CD14-positive monocyte (primary cell): ENCODE measurements at regions not wholly inside any gene's neighbourhood (a gene's known extent, or its start where the extent isn't known, plus 50 kb on each side); places are given as distances from the start of the nearest gene placed in this dataset.

Experiments
- DNase-seq, 3 donors: peaks; one replicate each; pipeline ENCODE4 v3.0.0-alpha.2; 2011 to 2022
- H2AFZ ChIP-seq: 2 replicates; pipeline ENCODE4 v1.6.0; 2012; ENCODE audit warnings: mild to moderate bottlenecking, low read depth, low read length, inconsistent platforms; ENCODE audit not compliant: insufficient read depth, poor library complexity, severe bottlenecking
- H3K27ac ChIP-seq, 2 donors: 1 replicate in 1 of 2; 2 replicates in 1 of 2; pipeline ENCODE4 v1.5.1; 2012 to 2013; ENCODE audit warnings: low read length in 2 of 2, control low read depth in 1 of 2, inconsistent platforms in 1 of 2, low read depth in 1 of 2, mild to moderate bottlenecking in 1 of 2
- H3K27me3 ChIP-seq, 2 donors: one replicate each; pipeline versions ENCODE4 v1.6.0 to v1.6.1; 2011 to 2013; ENCODE audit warnings: low read length in 2 of 2; ENCODE audit not compliant: control insufficient read depth in 2 of 2, insufficient read depth in 2 of 2
- H3K36me3 ChIP-seq, 2 donors: replicated peaks in 1 of 2; 1 replicate in 1 of 2; 2 replicates in 1 of 2; pipeline versions ENCODE4 v1.5.1 to v1.6.1; 2012 to 2013; ENCODE audit warnings: low read length in 2 of 2, control low read depth in 1 of 2, inconsistent platforms in 1 of 2, mild to moderate bottlenecking in 1 of 2; ENCODE audit not compliant: insufficient read depth in 2 of 2, control insufficient read depth in 1 of 2
- H3K4me1 ChIP-seq, 2 donors: 1 replicate in 1 of 2; 2 replicates in 1 of 2; pipeline versions ENCODE4 v1.5.1 to v1.6.1; 2012 to 2013; ENCODE audit warnings: low read length in 2 of 2, control low read depth in 1 of 2, inconsistent platforms in 1 of 2, mild to moderate bottlenecking in 1 of 2, moderate library complexity in 1 of 2; ENCODE audit not compliant: insufficient read depth in 2 of 2, control insufficient read depth in 1 of 2
- H3K4me2 ChIP-seq: replicated peaks from 2 replicates; pipeline ENCODE3; 2012; ENCODE audit warnings: low read length, moderate library complexity, mild to moderate bottlenecking; ENCODE audit not compliant: poor library complexity, severe bottlenecking; ENCODE audit errors: extremely low read depth
- H3K4me3 ChIP-seq, 3 experiments: fragments of 200-600 bp in 1 of 3; sonication (generic) in 1 of 3; replicated peaks in 1 of 3; 1 replicate in 2 of 3; 2 replicates in 1 of 3; pipeline ENCODE4 v1.5.1; 2011 to 2013; ENCODE audit warnings: low read length in 3 of 3, mild to moderate bottlenecking in 3 of 3, control low read depth in 2 of 3, low read depth in 2 of 3, inconsistent platforms in 1 of 3, moderate library complexity in 1 of 3
- H3K79me2 ChIP-seq: 2 replicates; pipeline ENCODE4 v1.6.0; 2012; ENCODE audit warnings: mild to moderate bottlenecking, control low read depth, inconsistent platforms, low read length, moderate library complexity; ENCODE audit not compliant: insufficient read depth
- H3K9ac ChIP-seq: 2 replicates; pipeline ENCODE4 v1.6.0; 2017; ENCODE audit warnings: low read length, mild to moderate bottlenecking; ENCODE audit not compliant: insufficient read depth, poor library complexity, severe bottlenecking
- H3K9me3 ChIP-seq, 2 donors: replicated peaks in 1 of 2; 1 replicate in 1 of 2; 2 replicates in 1 of 2; pipeline versions ENCODE4 v1.5.1 to v1.6.1; 2012 to 2013; ENCODE audit warnings: low read length in 2 of 2, control low read depth in 1 of 2; ENCODE audit not compliant: control insufficient read depth in 1 of 2, insufficient read depth in 1 of 2
- H4K20me1 ChIP-seq: 2 replicates; pipeline ENCODE4 v1.6.0; 2012; ENCODE audit warnings: mild to moderate bottlenecking, low read length, control low read depth, moderate library complexity; ENCODE audit not compliant: insufficient read depth
- H3K27ac Mint-ChIP-seq, 7 donors: one replicate each; pipeline ENCODE4 v1.8.0; 2020; ENCODE audit warnings: mild to moderate bottlenecking in 7 of 7, mixed read lengths in 7 of 7, moderate library complexity in 6 of 7, inconsistent platforms in 2 of 7
- H3K27me3 Mint-ChIP-seq, 3 donors: one replicate each; pipeline ENCODE4 v1.8.0; 2021 to 2022; ENCODE audit warnings: low read depth in 3 of 3, mild to moderate bottlenecking in 3 of 3, mixed read lengths in 3 of 3, moderate library complexity in 3 of 3, inconsistent platforms in 1 of 3
- H3K36me3 Mint-ChIP-seq, 2 donors: one replicate each; pipeline ENCODE4 v1.8.0; 2020; ENCODE audit warnings: mixed read lengths in 2 of 2, inconsistent platforms in 1 of 2, mild to moderate bottlenecking in 1 of 2
- H3K4me1 Mint-ChIP-seq: one replicate; pipeline ENCODE4 v1.8.0; 2020; ENCODE audit warnings: mild to moderate bottlenecking, mixed read lengths
- H3K4me3 Mint-ChIP-seq, 2 donors: one replicate each; pipeline ENCODE4 v1.8.0; 2020; ENCODE audit warnings: mild to moderate bottlenecking in 2 of 2, mixed read lengths in 2 of 2, moderate library complexity in 1 of 2
- H3K9me3 Mint-ChIP-seq, 7 donors: one replicate each; pipeline ENCODE4 v1.8.0; 2020 to 2022; ENCODE audit warnings: mixed read lengths in 7 of 7, mild to moderate bottlenecking in 6 of 7, moderate library complexity in 6 of 7, inconsistent platforms in 2 of 7
- WGBS: methylation state at CpG from one replicate; pipeline ENCODE4 v1.1.5; 2013; ENCODE audit warnings: missing lambda C conversion rate; ENCODE audit not compliant: insufficient coverage; 5-methylcytosine and 5-hydroxymethylcytosine counted together
- intact Hi-C, 2 donors: fragments of 100-400 bp; cut with micrococcal nuclease; formaldehyde crosslinking; loops; one replicate each; pipeline versions ENCODE4 v1.15.0 to v1.15.1; 2023
- TF ChIP-seq, protein P1 (sequence below): fragments of 200-600 bp; IDR thresholded peaks from one replicate; pipeline ENCODE4 v1.8.0; 2022; ENCODE audit warnings: antibody characterized with exemption, mild to moderate bottlenecking

DNA sequence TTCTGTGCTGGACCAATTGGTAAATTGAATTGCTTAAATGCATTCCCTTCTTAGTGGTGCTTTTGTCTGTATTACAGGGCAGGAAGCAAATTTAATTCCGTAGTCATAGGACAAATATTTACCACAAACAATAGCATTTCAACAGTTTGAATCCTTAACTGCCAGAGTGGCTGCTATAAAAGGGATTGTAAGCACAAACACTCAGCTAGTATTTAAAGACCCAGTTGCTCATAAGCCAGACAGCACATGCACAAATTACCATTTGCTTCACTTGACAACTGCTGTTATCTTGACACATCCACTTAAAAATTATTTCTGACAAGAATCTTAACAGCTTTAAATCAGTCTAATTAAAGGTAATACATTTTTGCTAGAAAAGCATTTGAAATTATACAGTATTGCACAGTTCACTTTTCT is 490.2 kb upstream of the ADAMTS9 start:
- H3K9me3 ChIP-seq, result no peaks in the 10 kb centered on the region
- Mint-ChIP-seq H3K9me3 (peaks cover 0 to 4% (median 1%) of the 10 kb centered on the region in 7 donors), H3K4me1 (no peaks in the 10 kb centered on the region), H3K27me3 (no peaks in the 10 kb centered on the region), H3K36me3 (no peaks in the 10 kb centered on the region), H3K27ac (no peak overlapping the region), H3K4me3 (no peak overlapping the region)
- H3K36me3 ChIP-seq, result no peaks in the 10 kb centered on the region
- intact Hi-C loops, result no loop called here
- H2AFZ ChIP-seq, result no peak overlapping the region
- WGBS, result no CpG with 5 or more reads among the region's 1 CpG
- H3K4me2 ChIP-seq, result no peak overlapping the region
- H4K20me1 ChIP-seq, result no peaks in the 10 kb centered on the region
- no peak overlapping the region for H3K4me3 ChIP-seq
- H3K9ac ChIP-seq, result no peak overlapping the region
- no peak for DNase-seq
- no peaks in the 10 kb centered on the region for H3K79me2 ChIP-seq
- H3K4me1 ChIP-seq, result no peaks in the 10 kb centered on the region
- no peak overlapping the region for H3K27ac ChIP-seq
- H3K27me3 ChIP-seq, result no peaks in the 10 kb centered on the region
- TF ChIP-seq, protein P1, sequence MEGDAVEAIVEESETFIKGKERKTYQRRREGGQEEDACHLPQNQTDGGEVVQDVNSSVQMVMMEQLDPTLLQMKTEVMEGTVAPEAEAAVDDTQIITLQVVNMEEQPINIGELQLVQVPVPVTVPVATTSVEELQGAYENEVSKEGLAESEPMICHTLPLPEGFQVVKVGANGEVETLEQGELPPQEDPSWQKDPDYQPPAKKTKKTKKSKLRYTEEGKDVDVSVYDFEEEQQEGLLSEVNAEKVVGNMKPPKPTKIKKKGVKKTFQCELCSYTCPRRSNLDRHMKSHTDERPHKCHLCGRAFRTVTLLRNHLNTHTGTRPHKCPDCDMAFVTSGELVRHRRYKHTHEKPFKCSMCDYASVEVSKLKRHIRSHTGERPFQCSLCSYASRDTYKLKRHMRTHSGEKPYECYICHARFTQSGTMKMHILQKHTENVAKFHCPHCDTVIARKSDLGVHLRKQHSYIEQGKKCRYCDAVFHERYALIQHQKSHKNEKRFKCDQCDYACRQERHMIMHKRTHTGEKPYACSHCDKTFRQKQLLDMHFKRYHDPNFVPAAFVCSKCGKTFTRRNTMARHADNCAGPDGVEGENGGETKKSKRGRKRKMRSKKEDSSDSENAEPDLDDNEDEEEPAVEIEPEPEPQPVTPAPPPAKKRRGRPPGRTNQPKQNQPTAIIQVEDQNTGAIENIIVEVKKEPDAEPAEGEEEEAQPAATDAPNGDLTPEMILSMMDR, result no peak

DNA sequence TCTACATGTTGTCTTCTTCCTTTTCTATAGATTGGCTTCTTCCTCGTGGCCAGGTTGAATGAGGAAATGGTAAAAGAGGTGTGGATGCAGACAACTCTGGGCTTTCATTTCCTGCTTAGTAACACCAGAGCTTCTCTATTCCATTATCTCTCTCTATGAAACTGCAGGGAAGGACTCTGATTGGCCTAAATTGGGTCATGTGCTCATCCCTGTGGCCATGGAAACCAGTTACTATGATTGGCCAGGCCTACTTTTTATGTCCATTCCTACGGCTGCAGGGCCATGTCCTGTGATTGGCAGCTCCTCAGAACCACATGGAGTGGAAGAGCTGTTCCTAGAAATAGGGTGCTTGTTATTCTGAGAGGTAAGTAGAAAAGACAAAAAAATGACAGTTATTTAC is 486.9 kb upstream of the ADAMTS9 start:
- H3K4me1 ChIP-seq, result no peaks in the 10 kb centered on the region
- H3K4me1 Mint-ChIP-seq, result no peaks in the 10 kb centered on the region
- H3K36me3 Mint-ChIP-seq, result no peaks in the 10 kb centered on the region
- H3K4me3 ChIP-seq, result no peak overlapping the region
- H3K79me2 ChIP-seq, result no peaks in the 10 kb centered on the region
- H3K36me3 ChIP-seq, result no peaks in the 10 kb centered on the region
- no peak overlapping the region for H3K4me2 ChIP-seq
- no peak overlapping the region for H2AFZ ChIP-seq
- no peak overlapping the region for H3K4me3 Mint-ChIP-seq
- peaks cover 0 to 2% (median 0%) of the 10 kb centered on the region in 3 donors for H3K27me3 Mint-ChIP-seq
- DNase-seq, result no peak
- no peaks in the 10 kb centered on the region for H3K27me3 ChIP-seq
- no peak overlapping the region for H3K27ac ChIP-seq
- no peaks in the 10 kb centered on the region for H3K9me3 ChIP-seq
- intact Hi-C loops, result no loop called here
- TF ChIP-seq, protein P1, result no peak
- H3K27ac Mint-ChIP-seq, result no peak overlapping the region
- WGBS, result no CpG with 5 or more reads among the region's 2 CpGs
- H3K9ac ChIP-seq, result no peak overlapping the region
- peaks cover 0 to 4% (median 1%) of the 10 kb centered on the region in 7 donors for H3K9me3 Mint-ChIP-seq
- H4K20me1 ChIP-seq, result no peaks in the 10 kb centered on the region
